ENCODE measurements at regions not wholly inside any gene's neighbourhood (a gene's known extent, or its start where the extent isn't known, plus 50 kb on each side); places are given as distances from the start of the nearest gene placed in this dataset.

- H3K27me3 Mint-ChIP-seq: peaks cover 8% of the 10 kb centered on the region
- TF ChIP-seq CTCF (IDR thresholded peaks at IDR 0.05; ENCODE audit: unreplicated experiment): no peak
- no peaks in the 10 kb centered on the region for H3K9me3 Mint-ChIP-seq (ENCODE audit: low read depth)
- no peak for DNase-seq (ENCODE audit: low spot score, unreplicated experiment)
- peaks cover 1% of the 10 kb centered on the region for H3K4me1 Mint-ChIP-seq (ENCODE audit: low read depth)
- H3K36me3 Mint-ChIP-seq (ENCODE audit: insufficient read depth): no peaks in the 10 kb centered on the region
- no peak overlapping the region for H3K4me3 Mint-ChIP-seq (ENCODE audit: low read depth)
- no peak overlapping the region for H3K27ac Mint-ChIP-seq
Observed at GRCh38 chr12:125245581-125246557, 180.6 kb downstream of the AACS start.

- Mint-ChIP-seq H3K27ac (no peak overlapping the region), H3K4me3 (ENCODE audit: low read depth) (no peak overlapping the region), H3K27me3 (peaks cover 8% of the 10 kb centered on the region), H3K9me3 (ENCODE audit: low read depth) (no peaks in the 10 kb centered on the region), H3K4me1 (ENCODE audit: low read depth) (peaks cover 1% of the 10 kb centered on the region), H3K36me3 (ENCODE audit: insufficient read depth) (no peaks in the 10 kb centered on the region)
- no peak for DNase-seq (ENCODE audit: low spot score, unreplicated experiment)
- TF ChIP-seq CTCF (IDR thresholded peaks at IDR 0.05; ENCODE audit: unreplicated experiment): no peak
Observed at GRCh38 chr12:125247477-125247876, 182.2 kb downstream of the AACS start.

- Mint-ChIP-seq H3K9me3 (ENCODE audit: low read depth) (no peaks in the 10 kb centered on the region), H3K4me1 (ENCODE audit: low read depth) (peaks cover 1% of the 10 kb centered on the region), H3K27me3 (peaks cover 8% of the 10 kb centered on the region), H3K4me3 (ENCODE audit: low read depth) (no peak overlapping the region), H3K27ac (no peak overlapping the region), H3K36me3 (ENCODE audit: insufficient read depth) (no peaks in the 10 kb centered on the region)
- DNase-seq (ENCODE audit: low spot score, unreplicated experiment): no peak
- TF ChIP-seq CTCF (IDR thresholded peaks at IDR 0.05; ENCODE audit: unreplicated experiment): no peak
Observed at GRCh38 chr12:125249066-125249824, 184.0 kb downstream of the AACS start.

- H3K4me3 Mint-ChIP-seq (ENCODE audit: low read depth): no peak overlapping the region
- H3K36me3 Mint-ChIP-seq (ENCODE audit: insufficient read depth): no peaks in the 10 kb centered on the region
- no peak overlapping the region for H3K27ac Mint-ChIP-seq
- no peak for DNase-seq (ENCODE audit: low spot score, unreplicated experiment)
- peaks cover 1% of the 10 kb centered on the region for H3K4me1 Mint-ChIP-seq (ENCODE audit: low read depth)
- no peaks in the 10 kb centered on the region for H3K9me3 Mint-ChIP-seq (ENCODE audit: low read depth)
- no peak for TF ChIP-seq CTCF (IDR thresholded peaks at IDR 0.05; ENCODE audit: unreplicated experiment)
- H3K27me3 Mint-ChIP-seq: peaks cover 8% of the 10 kb centered on the region
Observed at GRCh38 chr12:125249932-125250331, 184.7 kb downstream of the AACS start.

GRCh38 chr12:125254236-125254635 lies 189.0 kb downstream of the AACS start:
- H3K9me3 Mint-ChIP-seq (ENCODE audit: low read depth): no peaks in the 10 kb centered on the region
- H3K36me3 Mint-ChIP-seq (ENCODE audit: insufficient read depth): no peaks in the 10 kb centered on the region
- H3K4me1 Mint-ChIP-seq (ENCODE audit: low read depth): no peaks in the 10 kb centered on the region
- TF ChIP-seq CTCF (IDR thresholded peaks at IDR 0.05; ENCODE audit: unreplicated experiment): no peak
- H3K4me3 Mint-ChIP-seq (ENCODE audit: low read depth): no peak overlapping the region
- no peak overlapping the region for H3K27ac Mint-ChIP-seq
- peaks cover 9% of the 10 kb centered on the region for H3K27me3 Mint-ChIP-seq
- no peak for DNase-seq (ENCODE audit: low spot score, unreplicated experiment)

Data from progenitor cell of endocrine pancreas (in vitro differentiated cells).